ENCODE measurements at regions not wholly inside any gene's neighbourhood (a gene's known extent, or its start where the extent isn't known, plus 50 kb on each side); places are given as distances from the start of the nearest gene placed in this dataset.
A peak's percentile ranks its signal among the peaks of the same experiment; 100 is the strongest.
"Not testable (repeated sequence)": the region's sequence is repeated elsewhere in the genome, so short reads cannot be mapped to it uniquely, and the experiment has no call there.

DNA sequence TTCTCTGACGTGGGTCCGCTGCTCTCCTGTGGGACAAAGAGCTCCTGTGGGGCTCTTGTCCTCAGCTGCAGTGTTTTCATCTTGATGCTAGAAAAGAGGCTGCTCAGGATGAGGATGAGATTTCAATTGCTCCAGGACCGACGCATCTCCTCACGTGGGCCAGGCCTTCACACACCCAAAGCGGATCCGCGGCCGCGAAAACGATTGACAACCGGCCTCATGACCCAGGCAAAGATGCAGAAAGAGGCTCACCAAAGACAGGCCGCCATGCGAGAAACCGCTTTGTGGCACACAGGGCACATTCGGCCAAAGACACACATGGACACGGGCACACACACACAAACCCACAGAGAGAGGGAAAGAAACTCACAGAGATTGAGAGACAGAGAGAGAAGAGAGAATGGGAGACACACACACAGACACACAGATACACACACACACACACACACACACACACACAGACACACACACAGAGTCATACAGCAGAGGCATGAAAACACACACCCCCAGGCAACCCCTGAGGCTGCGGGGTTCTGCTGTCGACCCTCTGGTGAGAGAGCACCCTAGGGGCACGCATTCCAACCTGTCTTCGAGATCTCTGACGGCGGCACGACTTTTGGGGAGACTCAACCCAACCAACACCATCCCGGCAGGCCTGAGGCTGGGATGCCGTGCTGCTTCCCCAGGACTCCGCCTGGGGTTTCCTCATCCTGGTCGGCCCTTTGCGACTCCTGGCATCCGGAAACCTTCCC, 168.5 kb upstream of the ZNF337 start:
- intact Hi-C loops (cut with micrococcal nuclease); H3K27ac ChIP-seq (ENCODE audit: low read depth, low read length); CTCF ChIA-PET; H3K9me3 Mint-ChIP-seq; H3K36me3 ChIP-seq (ENCODE audit: control insufficient read depth in 2 of 3, insufficient read depth in 3 of 3, low read length in 3 of 3); POLR2A ChIA-PET; H3K36me3 Mint-ChIP-seq; ATAC-seq; H3K27me3 ChIP-seq (ENCODE audit: control insufficient read depth in 2 of 2, insufficient read depth in 2 of 2, low read length in 2 of 2); H3K9me3 ChIP-seq (ENCODE audit: control insufficient read depth in 2 of 3, low read length in 3 of 3): not testable (repeated sequence)
- H3K27ac Mint-ChIP-seq: peak overlapping the region in 2 of 9 donors; percentile 26 to 65
- DNase-seq: peak in 1 of 9 donors; percentile 10
- peak overlapping the region; percentile 34 for H3K4me3 ChIP-seq (ENCODE audit: low read length)
- H3K4me1 ChIP-seq (ENCODE audit: control insufficient read depth in 2 of 2, insufficient read depth in 2 of 2, low read length in 2 of 2): peaks cover 11% of the 10 kb centered on the region in 2 donors
- H3K27me3 Mint-ChIP-seq: peaks cover 32 to 84% (median 70%) of the 10 kb centered on the region in 5 donors
- H3K4me3 Mint-ChIP-seq: peak overlapping the region; percentile 50 to 97 (median 72)
- peaks cover 39 to 70% (median 48%) of the 10 kb centered on the region in 7 donors for H3K4me1 Mint-ChIP-seq

DNA sequence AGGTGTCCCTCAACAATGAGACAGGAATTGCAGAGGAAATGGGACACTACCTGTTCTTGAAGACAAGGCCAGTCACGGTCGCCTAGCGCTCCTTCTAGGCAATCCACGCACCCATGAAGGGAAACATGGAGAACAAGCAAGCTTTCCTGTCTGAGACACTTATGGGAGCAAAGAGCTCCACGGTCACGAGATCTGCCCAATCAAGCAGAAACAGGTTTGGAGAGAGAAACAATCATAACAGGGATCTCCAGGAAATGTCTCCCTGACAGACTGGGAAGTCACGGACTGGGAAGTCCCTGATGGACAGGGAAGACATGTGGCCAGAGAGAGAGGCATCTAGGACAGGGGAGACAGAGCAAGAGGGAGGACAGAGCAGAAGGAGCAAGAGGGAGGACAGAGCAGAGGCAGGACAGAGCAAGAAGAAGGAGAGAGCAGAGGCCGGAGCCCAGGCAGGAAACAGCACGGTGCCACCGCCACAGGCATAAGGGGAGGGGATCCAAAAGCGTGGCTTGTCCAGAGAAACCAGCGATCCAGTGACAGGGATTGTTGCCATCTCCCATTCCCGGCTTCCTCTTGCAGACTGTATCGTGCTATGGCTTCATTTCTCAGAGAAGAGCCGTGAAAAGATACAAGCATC, 167.8 kb upstream of the ZNF337 start:
- peaks cover 0 to 8% (median 0%) of the 10 kb centered on the region in 5 donors for H3K36me3 Mint-ChIP-seq
- no peak overlapping the region for H3K27ac ChIP-seq (ENCODE audit: low read depth, low read length)
- H3K27me3 Mint-ChIP-seq: peaks cover 34 to 87% (median 74%) of the 10 kb centered on the region in 5 donors
- H3K36me3 ChIP-seq (ENCODE audit: control insufficient read depth in 2 of 3, insufficient read depth in 3 of 3, low read length in 3 of 3): no peaks in the 10 kb centered on the region
- intact Hi-C loops (cut with micrococcal nuclease): no loop called here
- H3K9me3 ChIP-seq (ENCODE audit: control insufficient read depth in 2 of 3, low read length in 3 of 3): no peaks in the 10 kb centered on the region
- ChIA-PET POLR2A (no interaction called here), CTCF (no interaction called here)
- no peak overlapping the region for H3K27ac Mint-ChIP-seq
- peaks cover 11 to 16% of the 10 kb centered on the region in 2 donors for H3K4me1 ChIP-seq (ENCODE audit: control insufficient read depth in 2 of 2, insufficient read depth in 2 of 2, low read length in 2 of 2)
- H3K4me3 Mint-ChIP-seq: peak overlapping the region in 9 of 10 donors; percentile 5 to 97 (median 51)
- DNase-seq: no peak
- peaks cover 0 to 12% of the 10 kb centered on the region in 2 donors for H3K27me3 ChIP-seq (ENCODE audit: control insufficient read depth in 2 of 2, insufficient read depth in 2 of 2, low read length in 2 of 2)
- peaks cover 0 to 9% (median 0%) of the 10 kb centered on the region in 11 donors for H3K9me3 Mint-ChIP-seq
- H3K4me1 Mint-ChIP-seq: peaks cover 42 to 77% (median 48%) of the 10 kb centered on the region in 7 donors
- H3K4me3 ChIP-seq (ENCODE audit: low read length): no peak overlapping the region
- no peak for ATAC-seq

DNA sequence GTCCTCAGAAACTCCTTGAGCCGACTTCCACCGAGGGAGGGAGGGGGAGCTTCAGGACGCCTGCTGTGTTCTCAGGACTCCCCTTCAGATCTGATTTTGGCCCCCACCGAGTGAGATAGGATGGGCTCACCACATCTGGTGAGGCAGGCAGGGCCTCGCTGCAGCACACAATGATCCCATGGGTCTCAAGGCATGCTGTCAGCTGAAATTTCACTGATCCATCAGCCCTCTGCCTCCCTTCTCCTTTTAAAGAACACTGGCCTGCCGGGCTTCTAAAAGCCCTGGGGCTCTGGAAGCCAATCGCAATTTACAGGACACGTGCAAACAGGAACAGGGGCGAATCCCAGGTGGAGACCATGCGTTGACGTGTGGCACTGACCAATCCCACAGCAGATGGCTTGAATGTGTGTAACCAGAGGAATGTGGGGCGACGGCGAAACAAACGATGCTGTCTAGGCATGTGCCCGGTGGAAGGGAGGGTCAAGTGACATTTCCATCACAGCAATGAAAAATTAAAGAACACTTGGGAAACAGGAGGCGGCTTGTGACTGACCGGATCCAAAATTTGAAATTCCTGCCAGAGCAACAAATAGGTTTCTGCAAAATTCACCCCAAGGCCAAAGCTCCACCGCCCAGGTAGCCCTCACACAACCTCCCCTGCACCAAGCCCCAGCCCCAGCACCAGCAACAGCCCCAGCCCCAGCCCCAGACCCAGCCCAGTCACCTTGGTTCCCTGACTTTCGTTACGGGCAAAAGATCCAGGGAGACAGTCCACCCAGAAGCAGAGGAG, 167.1 kb upstream of the ZNF337 start:
- ChIA-PET POLR2A (no interaction called here), CTCF (no interaction called here)
- H3K4me1 ChIP-seq (ENCODE audit: control insufficient read depth in 2 of 2, insufficient read depth in 2 of 2, low read length in 2 of 2): peaks cover 11 to 16% of the 10 kb centered on the region in 2 donors
- no peaks in the 10 kb centered on the region for H3K9me3 ChIP-seq (ENCODE audit: control insufficient read depth in 2 of 3, low read length in 3 of 3)
- H3K27ac ChIP-seq (ENCODE audit: low read depth, low read length): no peak overlapping the region
- intact Hi-C loops (cut with micrococcal nuclease): loop anchor here in 1 of 2 donors (1.0 kb wide), 2 partner anchors 9 to 240 kb away; no protein-coding TSS in a partner anchor
- H3K27me3 ChIP-seq (ENCODE audit: control insufficient read depth in 2 of 2, insufficient read depth in 2 of 2, low read length in 2 of 2): peaks cover 0 to 12% of the 10 kb centered on the region in 2 donors
- DNase-seq (no peak), ATAC-seq (no peak)
- H3K9me3 Mint-ChIP-seq: peaks cover 0 to 9% (median 0%) of the 10 kb centered on the region in 11 donors
- H3K4me1 Mint-ChIP-seq: peaks cover 46 to 79% (median 51%) of the 10 kb centered on the region in 7 donors
- no peaks in the 10 kb centered on the region for H3K36me3 ChIP-seq (ENCODE audit: control insufficient read depth in 2 of 3, insufficient read depth in 3 of 3, low read length in 3 of 3)
- peaks cover 39 to 88% (median 75%) of the 10 kb centered on the region in 5 donors for H3K27me3 Mint-ChIP-seq
- H3K4me3 Mint-ChIP-seq: peak overlapping the region; percentile 63 to 97 (median 82)
- peaks cover 0 to 8% (median 0%) of the 10 kb centered on the region in 5 donors for H3K36me3 Mint-ChIP-seq
- peak overlapping the region in 2 of 9 donors; percentile 11 to 51 for H3K27ac Mint-ChIP-seq
- peak overlapping the region; percentile 34 for H3K4me3 ChIP-seq (ENCODE audit: low read length)

DNA sequence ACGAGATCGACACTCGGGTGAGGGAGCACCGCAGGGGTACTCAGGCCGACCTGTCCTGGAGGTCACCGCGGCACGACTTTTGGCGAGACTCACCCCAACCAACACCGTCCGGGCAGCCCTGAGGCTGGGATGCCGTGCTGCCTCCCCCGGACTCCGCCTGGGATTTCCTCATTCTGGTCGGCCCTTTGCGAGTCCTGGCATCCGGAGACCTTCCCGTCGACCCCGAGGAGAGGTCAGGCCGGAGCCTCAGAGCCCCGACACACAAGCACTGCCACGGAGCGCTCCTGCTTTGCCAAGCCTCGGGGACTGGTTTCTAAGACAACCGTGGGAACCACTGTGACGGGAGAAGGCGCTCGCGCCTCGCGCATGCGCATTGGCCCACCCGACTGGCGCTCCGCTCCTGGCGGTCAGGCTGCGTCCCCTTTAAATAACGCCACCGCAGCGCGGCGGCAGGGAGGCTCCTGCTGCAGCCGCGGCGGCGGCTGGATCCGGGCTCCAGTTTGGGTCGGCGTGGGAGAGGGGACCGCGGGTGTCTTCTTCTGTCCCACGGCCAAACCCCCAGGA, 166.4 kb upstream of the ZNF337 start:
- peak overlapping the region; percentile 34 for H3K4me3 ChIP-seq (ENCODE audit: low read length)
- intact Hi-C loops (cut with micrococcal nuclease): loop anchor here in 1 of 2 donors (1.0 kb wide), 2 partner anchors 9 to 240 kb away; no protein-coding TSS in a partner anchor
- H3K36me3 ChIP-seq (ENCODE audit: control insufficient read depth in 2 of 3, insufficient read depth in 3 of 3, low read length in 3 of 3); ATAC-seq; H3K9me3 ChIP-seq (ENCODE audit: control insufficient read depth in 2 of 3, low read length in 3 of 3); POLR2A ChIA-PET; H3K27ac ChIP-seq (ENCODE audit: low read depth, low read length); H3K36me3 Mint-ChIP-seq; CTCF ChIA-PET; H3K9me3 Mint-ChIP-seq: not testable (repeated sequence)
- peaks cover 46 to 79% (median 50%) of the 10 kb centered on the region in 7 donors for H3K4me1 Mint-ChIP-seq
- peak; percentile 66 to 87 (median 77) for DNase-seq
- H3K27me3 ChIP-seq (ENCODE audit: control insufficient read depth in 2 of 2, insufficient read depth in 2 of 2, low read length in 2 of 2): peaks cover 0 to 12% of the 10 kb centered on the region in 2 donors
- peak overlapping the region in 4 of 9 donors; percentile 15 to 86 (median 46) for H3K27ac Mint-ChIP-seq
- peak overlapping the region; percentile 72 to 97 (median 82) for H3K4me3 Mint-ChIP-seq
- peaks cover 39 to 89% (median 76%) of the 10 kb centered on the region in 5 donors for H3K27me3 Mint-ChIP-seq
- H3K4me1 ChIP-seq (ENCODE audit: control insufficient read depth in 2 of 2, insufficient read depth in 2 of 2, low read length in 2 of 2): peaks cover 11 to 21% of the 10 kb centered on the region in 2 donors

GRCh38 chr20:25860531-25861150, 164.0 kb upstream of the ZNF337 start:
- ChIA-PET POLR2A (no interaction called here), CTCF (no interaction called here)
- H3K36me3 Mint-ChIP-seq: peaks cover 0 to 8% (median 4%) of the 10 kb centered on the region in 5 donors
- Histone ChIP-seq H3K4me1 (ENCODE audit: control insufficient read depth in 2 of 2, insufficient read depth in 2 of 2, low read length in 2 of 2) (peaks cover 11 to 25% of the 10 kb centered on the region in 2 donors), H3K36me3 (ENCODE audit: control insufficient read depth in 2 of 3, insufficient read depth in 3 of 3, low read length in 3 of 3) (no peaks in the 10 kb centered on the region), H3K27me3 (ENCODE audit: control insufficient read depth in 2 of 2, insufficient read depth in 2 of 2, low read length in 2 of 2) (peaks cover 0 to 15% of the 10 kb centered on the region in 2 donors), H3K27ac (ENCODE audit: low read depth, low read length) (no peak overlapping the region), H3K4me3 (ENCODE audit: low read length) (no peak overlapping the region), H3K9me3 (ENCODE audit: control insufficient read depth in 2 of 3, low read length in 3 of 3) (no peaks in the 10 kb centered on the region)
- no peak for DNase-seq
- H3K27me3 Mint-ChIP-seq: peaks cover 46 to 92% (median 76%) of the 10 kb centered on the region in 5 donors
- H3K4me1 Mint-ChIP-seq: peaks cover 44 to 78% (median 52%) of the 10 kb centered on the region in 7 donors
- H3K9me3 Mint-ChIP-seq: peaks cover 0 to 11% (median 0%) of the 10 kb centered on the region in 11 donors
- intact Hi-C loops (cut with micrococcal nuclease): loop anchor here in 1 of 2 donors (1.0 kb wide), 1 partner anchor 164 kb away; the partner anchor contains the start of gene ZNF337
- peak overlapping the region; percentile 72 to 97 (median 82) for H3K4me3 Mint-ChIP-seq
- peak overlapping the region in 2 of 9 donors; percentile 39 to 45 for H3K27ac Mint-ChIP-seq
- ATAC-seq: no peak

Data from naive thymus-derived CD4-positive, alpha-beta T cell (primary cell).